GM23338 (cell line): ENCODE measurements at regions not wholly inside any gene's neighbourhood (a gene's known extent, or its start where the extent isn't known, plus 50 kb on each side); places are given as distances from the start of the nearest gene placed in this dataset.

ENCODE experiments used
- EZH2 ChIP-seq: fragments of 200-600 bp; sonication (generic); IDR thresholded peaks from one replicate; pipeline ENCODE4 v1.8.0; 2017; ENCODE audit warnings: antibody characterized with exemption, mild to moderate bottlenecking, low read depth; ENCODE audit not compliant: unreplicated experiment
- EZH2phosphoT487 ChIP-seq: fragments of 200-600 bp; sonication (generic); IDR thresholded peaks from one replicate; pipeline ENCODE4 v1.8.1; 2018; ENCODE audit warnings: antibody characterized with exemption; ENCODE audit not compliant: unreplicated experiment
- JUNB ChIP-seq: IDR thresholded peaks from one replicate; pipeline ENCODE4 v1.6.1; 2016; ENCODE audit warnings: antibody characterized with exemption; ENCODE audit not compliant: unreplicated experiment
- NANOG ChIP-seq: IDR thresholded peaks from 2 replicates; pipeline ENCODE4 v1.6.1; 2016; ENCODE audit warnings: antibody characterized with exemption, borderline replicate concordance
- POLR2AphosphoS5 ChIP-seq: IDR thresholded peaks from 2 replicates; pipeline ENCODE4 v1.6.1; 2016; ENCODE audit warnings: antibody characterized with exemption, low read depth
- STAT1 ChIP-seq: IDR thresholded peaks from one replicate; pipeline ENCODE4 v1.6.1; 2016; ENCODE audit warnings: antibody characterized with exemption; ENCODE audit not compliant: unreplicated experiment
- ZNF114 ChIP-seq: fragments of 250-450 bp; sonication (Bioruptor Pico); IDR thresholded peaks from 2 replicates; pipeline ENCODE4 v1.5.0; 2020; ENCODE audit warnings: mild to moderate bottlenecking, moderate library complexity
- TF ChIP-seq, protein P1 (sequence below), 2 experiments: fragments of 200-600 bp in 1 of 2; sonication (generic) in 1 of 2; conservative IDR thresholded peaks; 2 replicates each; pipeline versions ENCODE4 v1.5.1 to v1.6.1; 2016 to 2017; ENCODE audit warnings: antibody characterized with exemption in 2 of 2, low read depth in 2 of 2, mild to moderate bottlenecking in 2 of 2, moderate library complexity in 1 of 2
- TF ChIP-seq, protein P2 (sequence below): IDR thresholded peaks from 2 replicates; pipeline ENCODE4 v1.6.1; 2016; ENCODE audit warnings: antibody characterized with exemption
- TF ChIP-seq, protein P3 (sequence below): IDR thresholded peaks from one replicate; pipeline ENCODE4 v1.6.1; 2018; ENCODE audit warnings: antibody characterized with exemption; ENCODE audit not compliant: unreplicated experiment

DNA sequence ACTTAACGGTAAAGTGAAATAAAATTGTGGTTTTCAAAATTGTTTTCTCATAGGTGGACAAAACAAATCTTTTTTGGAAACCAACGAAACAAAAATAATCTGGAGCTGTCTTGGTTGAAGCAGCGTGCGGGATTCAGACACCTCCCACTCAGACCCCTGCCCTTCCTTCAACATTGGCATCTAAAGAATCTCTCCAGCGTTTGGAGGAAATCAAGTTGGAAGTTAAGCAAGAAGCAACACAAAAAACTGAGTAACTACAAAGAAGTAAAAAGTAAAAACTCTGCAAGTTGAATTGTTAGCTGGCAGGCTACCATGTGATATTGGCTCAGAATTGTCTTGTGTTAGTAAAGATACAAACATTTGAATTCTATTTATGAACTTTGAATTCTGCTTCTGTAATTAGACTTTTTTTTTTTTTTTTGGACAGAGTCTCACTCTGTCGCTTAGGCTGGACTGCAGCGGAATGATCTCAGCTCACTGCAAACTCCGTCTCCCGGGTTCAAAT is 361.0 kb upstream of the PMFBP1 start:
- TF ChIP-seq JUNB (no peak), ZNF114 (CRISPR knock-in tag) (no peak), EZH2phosphoT487 (no peak), EZH2 (no peak), POLR2AphosphoS5 (no peak), NANOG (no peak), STAT1 (no peak)
- TF ChIP-seq, protein P1, sequence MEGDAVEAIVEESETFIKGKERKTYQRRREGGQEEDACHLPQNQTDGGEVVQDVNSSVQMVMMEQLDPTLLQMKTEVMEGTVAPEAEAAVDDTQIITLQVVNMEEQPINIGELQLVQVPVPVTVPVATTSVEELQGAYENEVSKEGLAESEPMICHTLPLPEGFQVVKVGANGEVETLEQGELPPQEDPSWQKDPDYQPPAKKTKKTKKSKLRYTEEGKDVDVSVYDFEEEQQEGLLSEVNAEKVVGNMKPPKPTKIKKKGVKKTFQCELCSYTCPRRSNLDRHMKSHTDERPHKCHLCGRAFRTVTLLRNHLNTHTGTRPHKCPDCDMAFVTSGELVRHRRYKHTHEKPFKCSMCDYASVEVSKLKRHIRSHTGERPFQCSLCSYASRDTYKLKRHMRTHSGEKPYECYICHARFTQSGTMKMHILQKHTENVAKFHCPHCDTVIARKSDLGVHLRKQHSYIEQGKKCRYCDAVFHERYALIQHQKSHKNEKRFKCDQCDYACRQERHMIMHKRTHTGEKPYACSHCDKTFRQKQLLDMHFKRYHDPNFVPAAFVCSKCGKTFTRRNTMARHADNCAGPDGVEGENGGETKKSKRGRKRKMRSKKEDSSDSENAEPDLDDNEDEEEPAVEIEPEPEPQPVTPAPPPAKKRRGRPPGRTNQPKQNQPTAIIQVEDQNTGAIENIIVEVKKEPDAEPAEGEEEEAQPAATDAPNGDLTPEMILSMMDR (conservative IDR thresholded peaks at IDR 0.05; ENCODE audit: low read depth in 2 of 2): no peak
- TF ChIP-seq, protein P2, sequence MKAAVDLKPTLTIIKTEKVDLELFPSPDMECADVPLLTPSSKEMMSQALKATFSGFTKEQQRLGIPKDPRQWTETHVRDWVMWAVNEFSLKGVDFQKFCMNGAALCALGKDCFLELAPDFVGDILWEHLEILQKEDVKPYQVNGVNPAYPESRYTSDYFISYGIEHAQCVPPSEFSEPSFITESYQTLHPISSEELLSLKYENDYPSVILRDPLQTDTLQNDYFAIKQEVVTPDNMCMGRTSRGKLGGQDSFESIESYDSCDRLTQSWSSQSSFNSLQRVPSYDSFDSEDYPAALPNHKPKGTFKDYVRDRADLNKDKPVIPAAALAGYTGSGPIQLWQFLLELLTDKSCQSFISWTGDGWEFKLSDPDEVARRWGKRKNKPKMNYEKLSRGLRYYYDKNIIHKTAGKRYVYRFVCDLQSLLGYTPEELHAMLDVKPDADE: no peak
- TF ChIP-seq, protein P3, sequence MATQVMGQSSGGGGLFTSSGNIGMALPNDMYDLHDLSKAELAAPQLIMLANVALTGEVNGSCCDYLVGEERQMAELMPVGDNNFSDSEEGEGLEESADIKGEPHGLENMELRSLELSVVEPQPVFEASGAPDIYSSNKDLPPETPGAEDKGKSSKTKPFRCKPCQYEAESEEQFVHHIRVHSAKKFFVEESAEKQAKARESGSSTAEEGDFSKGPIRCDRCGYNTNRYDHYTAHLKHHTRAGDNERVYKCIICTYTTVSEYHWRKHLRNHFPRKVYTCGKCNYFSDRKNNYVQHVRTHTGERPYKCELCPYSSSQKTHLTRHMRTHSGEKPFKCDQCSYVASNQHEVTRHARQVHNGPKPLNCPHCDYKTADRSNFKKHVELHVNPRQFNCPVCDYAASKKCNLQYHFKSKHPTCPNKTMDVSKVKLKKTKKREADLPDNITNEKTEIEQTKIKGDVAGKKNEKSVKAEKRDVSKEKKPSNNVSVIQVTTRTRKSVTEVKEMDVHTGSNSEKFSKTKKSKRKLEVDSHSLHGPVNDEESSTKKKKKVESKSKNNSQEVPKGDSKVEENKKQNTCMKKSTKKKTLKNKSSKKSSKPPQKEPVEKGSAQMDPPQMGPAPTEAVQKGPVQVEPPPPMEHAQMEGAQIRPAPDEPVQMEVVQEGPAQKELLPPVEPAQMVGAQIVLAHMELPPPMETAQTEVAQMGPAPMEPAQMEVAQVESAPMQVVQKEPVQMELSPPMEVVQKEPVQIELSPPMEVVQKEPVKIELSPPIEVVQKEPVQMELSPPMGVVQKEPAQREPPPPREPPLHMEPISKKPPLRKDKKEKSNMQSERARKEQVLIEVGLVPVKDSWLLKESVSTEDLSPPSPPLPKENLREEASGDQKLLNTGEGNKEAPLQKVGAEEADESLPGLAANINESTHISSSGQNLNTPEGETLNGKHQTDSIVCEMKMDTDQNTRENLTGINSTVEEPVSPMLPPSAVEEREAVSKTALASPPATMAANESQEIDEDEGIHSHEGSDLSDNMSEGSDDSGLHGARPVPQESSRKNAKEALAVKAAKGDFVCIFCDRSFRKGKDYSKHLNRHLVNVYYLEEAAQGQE: no peak
